OCI-LY3 (cell line): ENCODE measurements at regions not wholly inside any gene's neighbourhood (a gene's known extent, or its start where the extent isn't known, plus 50 kb on each side); places are given as distances from the start of the nearest gene placed in this dataset.

Experiments
- H2AFZ ChIP-seq: fragments of 200-600, 300-600 bp; shearing (Covaris generic); 2 replicates; pipeline ENCODE4 v1.6.0; 2014; ENCODE audit warnings: antibody characterized with exemption, low read depth, low read length
- H3K27ac ChIP-seq: fragments of 200-600, 300-600 bp; sonication (generic); 2 replicates; pipeline ENCODE4 v1.5.1; 2014; ENCODE audit warnings: mild to moderate bottlenecking, low read length, moderate library complexity, mixed read lengths
- H3K27me3 ChIP-seq: fragments of 200-600, 300-600 bp; sonication (generic); 2 replicates; pipeline ENCODE4 v1.6.1; 2014; ENCODE audit warnings: low read depth, low read length, mixed read lengths
- H3K36me3 ChIP-seq: fragments of 200-600, 300-600 bp; sonication (generic); replicated peaks from 2 replicates; pipeline ENCODE3; 2014; ENCODE audit warnings: low read depth, low read length, mixed read lengths
- H3K4me1 ChIP-seq: fragments of 300-600, 200-600 bp; sonication (generic); 2 replicates; pipeline ENCODE4 v1.6.1; 2014; ENCODE audit warnings: low read length, mixed read lengths
- H3K4me2 ChIP-seq: fragments of 200-600, 300-600 bp; sonication (generic); 2 replicates; pipeline ENCODE4 v1.6.1; 2014; ENCODE audit warnings: low read length, mixed read lengths
- H3K4me3 ChIP-seq: fragments of 300-600, 200-600 bp; sonication (generic); 2 replicates; pipeline ENCODE4 v1.5.1; 2014; ENCODE audit warnings: antibody characterized with exemption, mild to moderate bottlenecking, low read length, moderate library complexity
- H3K79me2 ChIP-seq: fragments of 300-600, 200-600 bp; shearing (Covaris generic); 2 replicates; pipeline ENCODE4 v1.6.1; 2014; ENCODE audit warnings: mild to moderate bottlenecking, low read length, mixed read lengths
- H3K9ac ChIP-seq: fragments of 300-600, 200-600 bp; shearing (Covaris generic); 2 replicates; pipeline ENCODE4 v1.6.0; 2014; ENCODE audit warnings: mild to moderate bottlenecking, low read length, moderate library complexity
- H3K9me3 ChIP-seq: fragments of 200-600, 300-600 bp; shearing (Covaris generic); 2 replicates; pipeline ENCODE4 v1.6.1; 2014; ENCODE audit warnings: low read length, mixed read lengths; ENCODE audit not compliant: insufficient read depth
- H4K20me1 ChIP-seq: fragments of 200-600, 300-600 bp; sonication (generic); 2 replicates; pipeline ENCODE4 v1.6.1; 2016; ENCODE audit warnings: low read length, mixed read lengths; ENCODE audit not compliant: insufficient read depth
- EZH2phosphoT487 ChIP-seq: fragments of 200-600 bp; shearing (Covaris generic); IDR thresholded peaks from 2 replicates; pipeline ENCODE4 v1.6.1; 2018; ENCODE audit warnings: antibody characterized with exemption, mixed run types, low read depth
- TF ChIP-seq, protein P1 (sequence below): fragments of 200-600, 300-600 bp; sonication (generic); IDR thresholded peaks from 2 replicates; pipeline ENCODE4 v1.5.1; 2014; ENCODE audit warnings: antibody characterized with exemption, low read length, low read depth

DNA sequence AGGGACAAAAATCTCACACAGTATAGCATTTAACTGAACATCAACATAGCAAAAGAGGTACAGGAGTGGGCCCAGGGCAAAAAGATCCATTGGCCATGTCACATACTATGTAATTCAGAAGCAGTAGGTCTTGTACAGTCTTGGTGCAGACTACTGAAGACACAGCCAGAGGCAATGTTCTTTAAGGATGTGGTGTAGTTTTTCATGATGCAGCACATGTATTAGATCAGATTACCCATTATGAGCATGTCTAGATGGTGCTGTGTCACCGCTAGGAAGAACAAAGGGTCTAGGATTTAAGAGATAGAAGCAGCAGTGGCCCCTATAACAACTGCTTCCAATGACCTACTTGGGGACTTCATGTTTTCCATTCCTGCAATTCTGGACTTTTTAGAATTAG lies 610.4 kb upstream of the MEF2C start:
- no peak overlapping the region for H3K27ac ChIP-seq
- no peaks in the 10 kb centered on the region for H3K79me2 ChIP-seq
- no peaks in the 10 kb centered on the region for H3K9me3 ChIP-seq
- H3K9ac ChIP-seq = no peak overlapping the region
- H2AFZ ChIP-seq = no peak overlapping the region
- H3K4me3 ChIP-seq = no peak overlapping the region
- TF ChIP-seq, protein P1, sequence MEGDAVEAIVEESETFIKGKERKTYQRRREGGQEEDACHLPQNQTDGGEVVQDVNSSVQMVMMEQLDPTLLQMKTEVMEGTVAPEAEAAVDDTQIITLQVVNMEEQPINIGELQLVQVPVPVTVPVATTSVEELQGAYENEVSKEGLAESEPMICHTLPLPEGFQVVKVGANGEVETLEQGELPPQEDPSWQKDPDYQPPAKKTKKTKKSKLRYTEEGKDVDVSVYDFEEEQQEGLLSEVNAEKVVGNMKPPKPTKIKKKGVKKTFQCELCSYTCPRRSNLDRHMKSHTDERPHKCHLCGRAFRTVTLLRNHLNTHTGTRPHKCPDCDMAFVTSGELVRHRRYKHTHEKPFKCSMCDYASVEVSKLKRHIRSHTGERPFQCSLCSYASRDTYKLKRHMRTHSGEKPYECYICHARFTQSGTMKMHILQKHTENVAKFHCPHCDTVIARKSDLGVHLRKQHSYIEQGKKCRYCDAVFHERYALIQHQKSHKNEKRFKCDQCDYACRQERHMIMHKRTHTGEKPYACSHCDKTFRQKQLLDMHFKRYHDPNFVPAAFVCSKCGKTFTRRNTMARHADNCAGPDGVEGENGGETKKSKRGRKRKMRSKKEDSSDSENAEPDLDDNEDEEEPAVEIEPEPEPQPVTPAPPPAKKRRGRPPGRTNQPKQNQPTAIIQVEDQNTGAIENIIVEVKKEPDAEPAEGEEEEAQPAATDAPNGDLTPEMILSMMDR = no peak
- TF ChIP-seq EZH2phosphoT487 = no peak
- no peaks in the 10 kb centered on the region for H3K36me3 ChIP-seq
- no peak overlapping the region for H3K4me2 ChIP-seq
- no peaks in the 10 kb centered on the region for H3K4me1 ChIP-seq
- no peaks in the 10 kb centered on the region for H3K27me3 ChIP-seq
- no peaks in the 10 kb centered on the region for H4K20me1 ChIP-seq

DNA sequence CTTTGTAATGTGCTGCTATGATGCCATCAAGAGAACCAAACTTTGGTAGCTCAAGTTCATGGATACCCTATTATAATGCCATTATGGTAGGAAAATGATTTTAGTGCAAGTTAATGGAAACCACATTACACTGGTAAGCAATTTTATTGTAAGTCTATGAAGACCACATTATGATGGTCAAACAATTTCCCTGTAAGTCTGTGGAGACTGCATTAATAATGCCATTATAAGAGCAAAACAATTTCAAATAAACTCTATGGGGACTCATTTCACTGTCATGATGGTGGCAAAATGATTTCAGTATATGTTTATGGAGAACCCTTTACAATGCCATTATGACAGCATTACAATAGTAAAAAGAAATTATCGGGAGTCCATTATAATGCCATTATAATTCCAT lies 602.0 kb upstream of the MEF2C start:
- Histone ChIP-seq H2AFZ (no peak overlapping the region), H3K36me3 (no peaks in the 10 kb centered on the region), H4K20me1 (no peaks in the 10 kb centered on the region), H3K27me3 (no peaks in the 10 kb centered on the region), H3K4me2 (no peak overlapping the region), H3K4me1 (no peaks in the 10 kb centered on the region), H3K27ac (no peak overlapping the region), H3K9ac (no peak overlapping the region), H3K9me3 (no peaks in the 10 kb centered on the region), H3K79me2 (no peaks in the 10 kb centered on the region), H3K4me3 (no peak overlapping the region)
- TF ChIP-seq, protein P1 = no peak
- no peak for TF ChIP-seq EZH2phosphoT487

DNA sequence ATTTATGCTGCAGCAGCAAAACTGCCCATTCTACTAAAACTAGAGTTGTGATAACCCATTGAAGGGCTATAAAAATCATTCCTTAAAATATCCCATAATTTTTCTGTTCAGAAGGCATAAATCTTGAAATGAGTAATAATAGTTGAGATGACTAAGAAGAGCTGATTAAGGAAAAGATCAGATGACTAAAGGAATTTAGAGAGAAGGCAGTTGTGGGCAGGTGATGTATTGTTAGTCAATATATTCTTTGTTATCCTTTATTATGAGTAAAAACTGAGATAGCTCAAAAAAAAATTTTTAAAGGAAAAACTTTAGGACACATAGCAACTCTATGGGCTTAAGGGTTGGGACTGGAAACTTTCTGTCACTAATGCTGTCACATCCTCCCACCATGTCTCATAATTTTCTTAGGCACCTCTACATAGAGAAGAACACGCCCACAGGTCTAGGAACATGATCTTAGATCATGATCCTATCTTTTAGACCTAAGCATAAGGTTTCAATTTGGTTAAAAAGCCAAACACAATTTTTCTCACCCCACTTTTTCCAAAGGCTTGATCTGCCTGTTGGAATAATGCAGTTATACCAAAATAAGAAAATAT lies 597.5 kb upstream of the MEF2C start:
- no peaks in the 10 kb centered on the region for H3K79me2 ChIP-seq
- no peak overlapping the region for H3K4me2 ChIP-seq
- no peaks in the 10 kb centered on the region for H4K20me1 ChIP-seq
- H3K9ac ChIP-seq = no peak overlapping the region
- no peak overlapping the region for H2AFZ ChIP-seq
- no peaks in the 10 kb centered on the region for H3K27me3 ChIP-seq
- no peaks in the 10 kb centered on the region for H3K36me3 ChIP-seq
- H3K27ac ChIP-seq = no peak overlapping the region
- H3K9me3 ChIP-seq = no peaks in the 10 kb centered on the region
- no peak for TF ChIP-seq EZH2phosphoT487
- TF ChIP-seq, protein P1 = no peak
- H3K4me1 ChIP-seq = no peaks in the 10 kb centered on the region
- no peak overlapping the region for H3K4me3 ChIP-seq

DNA sequence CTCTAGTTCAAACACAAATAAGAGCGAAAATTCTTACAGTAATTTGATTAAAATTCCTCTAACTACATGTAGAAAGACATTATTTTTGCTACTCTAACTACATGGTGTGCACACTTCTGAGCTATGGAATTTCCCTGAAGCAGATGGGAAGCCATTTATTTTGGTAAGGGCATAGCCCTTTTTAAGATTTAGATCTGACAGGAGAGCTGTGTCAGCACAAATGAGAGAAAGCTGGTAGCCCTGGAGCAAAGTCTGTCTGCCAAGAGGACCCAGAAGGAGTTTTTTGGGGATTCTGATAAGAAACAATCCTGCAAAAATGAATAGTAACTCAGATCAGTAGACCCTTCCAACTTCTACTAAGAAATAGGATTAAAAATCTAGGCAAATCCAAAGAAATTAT lies 595.9 kb upstream of the MEF2C start:
- no peak overlapping the region for H3K4me3 ChIP-seq
- TF ChIP-seq, protein P1 = no peak
- no peak overlapping the region for H3K9ac ChIP-seq
- H2AFZ ChIP-seq = no peak overlapping the region
- no peak overlapping the region for H3K27ac ChIP-seq
- no peaks in the 10 kb centered on the region for H3K36me3 ChIP-seq
- no peaks in the 10 kb centered on the region for H3K4me1 ChIP-seq
- H4K20me1 ChIP-seq = no peaks in the 10 kb centered on the region
- H3K27me3 ChIP-seq = no peaks in the 10 kb centered on the region
- H3K4me2 ChIP-seq = no peak overlapping the region
- no peaks in the 10 kb centered on the region for H3K9me3 ChIP-seq
- H3K79me2 ChIP-seq = no peaks in the 10 kb centered on the region
